Activated T-helper 1 cell treated with anti-CD3 and anti-CD28 coated beads, Interleukin-2, amount 50 U/mL, for 16 hours (primary cell): ENCODE measurements at regions not wholly inside any gene's neighbourhood (a gene's known extent, or its start where the extent isn't known, plus 50 kb on each side); places are given as distances from the start of the nearest gene placed in this dataset.

Experiments used
- DNase-seq, 2 donors: peaks; one replicate each; pipeline ENCODE4 v3.0.0-alpha.2; 2020; ENCODE audit warnings: low read depth in 1 of 2, low spot score in 1 of 2

GRCh38 chr2:3138621-3139020 lies 239.0 kb downstream of the EIPR1 start:
- no peak for DNase-seq

GRCh38 chr2:3137651-3138300 lies 239.8 kb downstream of the EIPR1 start:
- no peak for DNase-seq

- no peak for DNase-seq
Measured at GRCh38 chr2:3135676-3136075, 241.9 kb downstream of the EIPR1 start.

- DNase-seq, result no peak
Measured at GRCh38 chr2:3134026-3134571, 243.5 kb downstream of the EIPR1 start.

GRCh38 chr2:3132966-3133365 lies 244.7 kb downstream of the EIPR1 start:
- DNase-seq, result no peak

DNA sequence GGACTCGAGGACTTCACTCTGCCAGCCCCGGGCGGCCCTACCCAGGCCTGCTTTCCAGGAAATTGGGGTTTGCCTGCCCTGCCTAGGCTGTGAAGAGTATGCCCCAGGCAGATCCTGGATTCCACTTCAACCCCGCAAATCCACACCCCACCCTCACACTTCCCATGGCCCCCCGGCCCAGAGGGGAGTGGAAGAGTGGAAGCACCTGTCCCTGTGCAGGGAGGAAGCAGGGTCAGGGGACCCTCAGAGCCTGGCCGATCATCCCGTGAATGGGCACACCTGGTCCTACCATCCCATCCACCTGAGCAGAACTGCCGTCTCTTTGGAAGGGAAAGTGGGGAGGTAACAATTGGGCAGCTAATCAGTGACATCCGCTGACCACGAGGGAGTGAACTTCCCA lies 245.2 kb downstream of the EIPR1 start:
- no peak for DNase-seq

- DNase-seq, result no peak
Measured at GRCh38 chr2:3131636-3132326, 245.8 kb downstream of the EIPR1 start.

DNA sequence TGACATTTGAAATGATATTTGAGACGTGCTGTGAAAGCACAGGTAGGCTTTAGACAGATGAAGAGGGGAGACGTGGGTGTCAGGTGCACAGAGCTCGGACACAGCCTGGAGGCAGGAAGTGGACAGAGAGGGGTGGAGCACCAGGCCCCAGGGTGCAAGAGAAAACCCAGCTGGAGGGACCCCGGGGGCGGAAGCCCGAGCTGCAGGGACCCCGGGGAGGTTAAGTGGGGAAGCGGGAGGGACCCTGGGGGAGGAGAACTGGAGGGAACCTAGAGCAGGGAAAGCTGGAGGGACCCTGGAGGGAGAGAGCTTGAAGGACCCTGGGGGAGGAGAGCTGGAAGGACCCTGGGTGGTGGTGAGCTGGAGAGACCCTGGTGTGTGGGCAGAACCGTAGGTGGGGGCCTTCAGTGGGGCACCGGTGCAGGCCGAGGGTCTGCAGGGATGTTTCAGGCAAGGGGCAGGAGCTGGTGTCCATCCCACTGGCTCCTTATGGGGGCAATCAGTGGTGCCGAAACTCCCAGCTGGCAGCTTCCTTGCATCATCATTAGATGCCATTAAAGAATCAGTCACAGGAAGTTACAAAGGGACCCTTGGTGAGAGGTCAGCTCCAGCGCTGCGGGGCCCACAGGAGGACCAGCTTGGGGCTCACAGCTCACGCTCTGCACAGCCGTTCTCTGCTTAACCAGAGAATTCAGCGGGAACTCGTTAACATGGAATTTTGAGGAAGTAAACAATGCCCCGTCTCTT lies 246.6 kb downstream of the EIPR1 start:
- DNase-seq, result no peak

DNA sequence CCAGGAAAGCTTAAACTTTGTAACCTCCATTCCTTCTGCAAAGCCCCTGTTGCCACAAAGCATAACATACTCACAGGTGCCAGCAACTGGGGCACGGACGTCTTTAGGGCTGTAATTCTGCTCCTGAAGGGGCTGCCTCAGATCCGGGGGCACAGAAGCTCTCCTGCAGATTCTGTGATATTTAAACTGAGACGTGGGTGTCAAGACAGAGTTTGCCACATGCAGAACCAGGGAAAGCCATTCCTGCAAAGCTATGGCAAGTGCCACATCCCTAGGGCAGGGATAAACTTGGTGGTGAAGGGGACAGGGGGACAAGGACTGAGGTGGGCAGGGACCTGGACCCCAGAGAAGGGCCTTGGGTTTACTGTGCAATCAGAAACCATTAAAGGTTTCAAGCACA lies 247.2 kb downstream of the EIPR1 start:
- no peak for DNase-seq

GRCh38 chr2:3129867-3130266 lies 247.8 kb downstream of the EIPR1 start:
- DNase-seq, result no peak

GRCh38 chr2:3128786-3129185 lies 248.8 kb downstream of the EIPR1 start:
- no peak for DNase-seq

DNA sequence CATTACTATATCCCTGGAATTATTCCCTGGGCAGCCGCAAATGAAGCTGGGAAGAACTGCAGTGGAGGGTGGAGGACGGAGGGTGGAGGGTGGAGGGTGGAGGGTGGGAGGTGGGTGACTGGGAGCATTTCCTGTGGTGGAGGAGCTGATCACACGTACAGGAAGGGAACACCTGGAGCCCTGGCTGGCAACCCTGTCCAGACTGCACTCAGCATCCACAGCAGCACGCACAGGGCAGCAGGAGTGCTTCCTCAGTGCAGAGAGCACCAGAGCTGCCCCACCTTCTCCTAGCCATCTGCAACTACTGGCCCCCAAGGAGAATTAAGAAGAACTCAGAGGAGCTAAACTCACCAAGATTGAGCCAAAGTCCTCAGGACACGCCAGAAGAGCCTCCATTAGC lies 249.9 kb downstream of the EIPR1 start:
- no peak for DNase-seq

DNA sequence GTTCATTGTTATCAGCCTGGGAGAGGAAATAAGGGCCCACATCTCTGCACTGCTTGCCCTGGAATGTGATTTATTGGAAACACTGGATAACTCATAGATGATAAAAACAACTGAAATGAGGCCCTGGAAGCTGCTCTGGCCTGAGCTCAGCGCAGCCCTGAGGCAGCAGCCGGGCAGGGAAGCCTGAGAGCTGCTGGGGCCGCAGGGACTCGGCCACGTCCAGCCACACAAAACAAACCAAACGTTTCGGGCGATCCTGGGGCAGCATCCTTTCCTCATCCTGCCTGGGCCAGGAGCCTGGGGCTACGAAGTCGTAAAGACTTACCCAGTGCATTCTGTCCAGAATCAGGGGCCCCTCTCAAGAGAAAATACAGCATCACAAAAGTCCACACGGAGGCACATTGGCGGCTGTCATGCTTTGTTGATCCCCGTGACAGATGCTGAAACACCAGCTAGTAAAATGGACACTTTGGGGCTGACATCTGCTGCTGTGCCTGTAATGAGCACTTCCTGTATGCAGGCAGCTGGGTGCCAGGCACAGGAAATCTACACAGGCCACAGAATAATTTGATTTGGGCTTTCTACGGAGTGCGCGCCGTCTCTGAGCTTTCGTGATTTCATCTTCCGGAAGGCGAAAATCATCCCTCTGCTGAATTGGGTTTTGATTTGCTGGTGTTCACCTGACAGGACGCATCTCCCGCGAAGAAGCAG lies 250.6 kb downstream of the EIPR1 start:
- no peak for DNase-seq

GRCh38 chr2:3126171-3126910 lies 251.3 kb downstream of the EIPR1 start:
- DNase-seq, result no peak

GRCh38 chr2:3125761-3126130 lies 251.9 kb downstream of the EIPR1 start:
- DNase-seq, result no peak

DNA sequence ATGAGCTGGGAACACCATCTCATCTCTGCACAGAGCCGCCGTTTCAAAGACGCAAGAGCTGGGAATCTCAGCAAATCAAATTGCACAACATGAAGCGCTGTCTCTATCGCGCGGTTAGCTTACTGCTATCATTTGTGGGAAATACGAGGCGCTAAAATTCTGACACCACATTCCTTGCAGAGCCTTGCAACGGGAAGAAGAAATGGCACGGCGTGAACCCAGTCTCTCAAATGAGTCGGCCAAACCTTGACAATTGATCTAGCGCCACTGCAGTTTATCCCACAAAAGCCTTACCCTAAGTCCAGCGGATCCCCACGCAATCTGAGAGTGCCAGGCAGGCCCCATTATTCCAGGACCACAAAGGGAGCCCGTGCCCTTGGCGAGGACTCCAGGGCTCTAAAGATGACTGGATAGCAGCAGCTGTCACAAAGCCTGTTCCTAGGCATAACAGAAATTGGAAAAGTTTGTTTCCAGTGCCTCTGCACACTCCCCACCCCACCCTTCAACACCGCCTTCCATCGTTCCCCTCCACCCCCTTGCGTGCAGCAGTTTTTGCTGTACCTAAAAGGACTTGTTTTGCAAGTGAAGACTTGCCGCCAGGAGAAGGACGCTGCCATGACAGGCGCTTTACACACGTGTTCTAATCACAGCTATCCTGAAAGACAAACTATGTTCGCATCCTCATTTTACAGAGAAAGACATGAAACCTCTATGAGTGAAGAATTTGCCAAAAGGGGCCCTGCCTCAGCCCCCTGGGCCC lies 252.4 kb downstream of the EIPR1 start:
- no peak for DNase-seq

DNA sequence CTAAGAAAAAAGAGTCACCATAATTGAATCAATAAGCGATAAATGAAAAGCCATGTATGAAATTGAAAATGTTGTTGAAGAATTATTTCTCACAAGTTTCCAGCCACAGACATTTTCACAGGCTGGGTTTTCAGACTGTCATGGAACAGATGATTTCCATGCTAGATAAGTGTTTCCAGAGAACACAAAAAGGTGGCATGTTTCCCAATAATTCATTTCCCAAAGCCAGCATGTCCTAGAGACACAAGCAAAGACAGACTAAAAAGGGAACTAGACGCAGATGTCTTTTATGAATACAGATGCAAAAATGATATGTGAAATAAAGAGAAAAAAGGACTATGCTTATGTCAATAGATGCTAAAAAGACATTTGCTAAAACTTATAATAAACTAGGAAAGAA lies 255.1 kb downstream of the EIPR1 start:
- no peak for DNase-seq

DNA sequence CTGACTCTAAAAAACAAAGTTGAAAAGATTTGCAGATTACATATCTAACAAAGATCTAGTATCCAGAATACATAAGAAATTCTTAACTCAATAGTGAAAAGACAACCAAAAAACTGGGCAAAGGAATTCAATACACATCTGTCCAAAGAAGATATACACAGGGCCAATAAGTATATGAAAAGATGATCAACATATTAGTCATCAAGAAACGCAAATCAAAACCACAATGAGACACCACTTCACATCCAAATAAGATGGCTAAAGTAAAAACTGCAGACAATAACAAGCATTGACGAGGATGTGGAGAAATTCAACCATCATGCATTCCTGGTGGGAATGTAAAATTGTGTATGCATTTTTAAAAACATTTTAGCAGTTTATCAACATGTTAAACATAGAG lies 256.0 kb downstream of the EIPR1 start:
- DNase-seq, result no peak

- DNase-seq, result no peak
Measured at GRCh38 chr2:3117650-3118216, 259.9 kb downstream of the EIPR1 start.

DNA sequence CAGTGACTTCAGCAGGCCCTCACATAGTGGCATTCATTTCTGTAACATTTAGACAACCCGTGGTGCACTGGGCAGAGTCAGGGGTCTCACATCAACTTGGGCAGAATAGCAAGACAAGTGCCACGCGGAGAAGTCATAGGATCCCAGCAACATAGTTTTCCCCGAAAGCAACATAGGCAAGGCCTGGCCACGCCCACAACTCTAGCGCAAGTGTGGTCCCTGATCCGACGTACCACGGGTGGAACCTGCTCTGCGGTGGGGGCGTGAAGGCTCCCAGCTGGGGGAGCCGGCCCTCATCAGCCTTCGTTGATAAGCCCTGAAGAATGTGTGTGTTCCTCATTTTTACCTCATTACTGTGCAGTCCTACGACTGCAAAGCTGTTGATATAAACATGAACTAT lies 261.2 kb downstream of the EIPR1 start:
- no peak for DNase-seq
